ENCODE measurements at regions not wholly inside any gene's neighbourhood (a gene's known extent, or its start where the extent isn't known, plus 50 kb on each side); places are given as distances from the start of the nearest gene placed in this dataset.

DNA sequence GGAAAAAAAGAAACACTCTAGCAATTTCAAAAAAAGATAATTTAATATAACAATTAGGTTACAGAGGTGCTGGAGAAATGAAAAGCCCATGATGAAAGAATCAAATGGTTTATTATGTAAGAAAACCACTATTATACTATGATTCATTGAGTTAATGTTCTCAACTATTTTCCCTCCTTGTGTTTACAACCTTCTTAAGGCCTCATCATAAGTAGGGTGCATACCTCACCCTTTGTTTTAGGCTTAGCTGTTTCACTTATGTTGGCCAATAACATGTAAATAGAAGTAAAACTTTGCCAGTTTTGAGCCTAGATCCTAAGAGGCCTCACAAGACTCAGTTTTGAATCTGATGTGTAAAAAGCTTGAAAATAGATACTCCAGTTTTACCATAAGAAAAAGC lies 418.3 kb upstream of the DDX18 start:
- no peak overlapping the region for H3K9ac ChIP-seq
- no peak overlapping the region for H3K4me2 ChIP-seq
- no peaks in the 10 kb centered on the region for H3K27me3 ChIP-seq (ENCODE audit: insufficient read depth, low read depth)
- TF ChIP-seq CTCF (conservative IDR thresholded peaks at IDR 0.05; ENCODE audit: low read depth, low read length) = no peak
- H3K36me3 ChIP-seq (ENCODE audit: insufficient read depth) = no peaks in the 10 kb centered on the region
- no peaks in the 10 kb centered on the region for H3K4me1 ChIP-seq (ENCODE audit: low read depth, poor library complexity, severe bottlenecking)
- no peak overlapping the region for H3K27ac ChIP-seq
- no peak overlapping the region for H3K4me3 ChIP-seq (IDR thresholded peaks at IDR 0.05; ENCODE audit: insufficient read depth, low read depth, low read length)
- H2AFZ ChIP-seq (ENCODE audit: low read depth) = no peak overlapping the region
- no peaks in the 10 kb centered on the region for H3K79me2 ChIP-seq (ENCODE audit: insufficient read depth, low read depth)
- no peaks in the 10 kb centered on the region for H4K20me1 ChIP-seq (ENCODE audit: insufficient read depth)

DNA sequence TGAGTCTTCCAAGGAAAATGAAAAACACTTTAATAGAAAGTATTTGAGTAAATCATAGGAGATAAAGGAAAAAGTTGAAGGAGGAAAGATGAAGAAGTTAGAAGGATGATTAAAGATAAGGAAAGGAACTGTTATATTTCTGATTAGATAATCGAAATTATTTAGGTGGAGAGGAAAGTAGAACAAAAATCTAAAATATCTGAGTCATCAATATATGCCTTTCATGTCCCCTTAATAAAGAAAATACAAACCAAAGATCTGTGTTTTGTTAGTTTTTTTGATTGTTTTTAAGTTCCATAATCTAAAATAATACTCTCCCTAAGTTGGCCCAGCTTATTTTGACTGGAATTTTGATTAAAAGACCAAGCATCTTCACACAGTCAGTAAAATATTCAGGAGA lies 412.9 kb upstream of the DDX18 start:
- H4K20me1 ChIP-seq (ENCODE audit: insufficient read depth) = no peaks in the 10 kb centered on the region
- no peak overlapping the region for H3K4me3 ChIP-seq (IDR thresholded peaks at IDR 0.05; ENCODE audit: insufficient read depth, low read depth, low read length)
- no peak overlapping the region for H2AFZ ChIP-seq (ENCODE audit: low read depth)
- H3K79me2 ChIP-seq (ENCODE audit: insufficient read depth, low read depth) = no peaks in the 10 kb centered on the region
- H3K4me2 ChIP-seq = no peak overlapping the region
- H3K27ac ChIP-seq = no peak overlapping the region
- no peak for TF ChIP-seq CTCF (conservative IDR thresholded peaks at IDR 0.05; ENCODE audit: low read depth, low read length)
- no peak overlapping the region for H3K9ac ChIP-seq
- H3K36me3 ChIP-seq (ENCODE audit: insufficient read depth) = no peaks in the 10 kb centered on the region
- H3K4me1 ChIP-seq (ENCODE audit: low read depth, poor library complexity, severe bottlenecking) = no peaks in the 10 kb centered on the region
- H3K27me3 ChIP-seq (ENCODE audit: insufficient read depth, low read depth) = no peaks in the 10 kb centered on the region

DNA sequence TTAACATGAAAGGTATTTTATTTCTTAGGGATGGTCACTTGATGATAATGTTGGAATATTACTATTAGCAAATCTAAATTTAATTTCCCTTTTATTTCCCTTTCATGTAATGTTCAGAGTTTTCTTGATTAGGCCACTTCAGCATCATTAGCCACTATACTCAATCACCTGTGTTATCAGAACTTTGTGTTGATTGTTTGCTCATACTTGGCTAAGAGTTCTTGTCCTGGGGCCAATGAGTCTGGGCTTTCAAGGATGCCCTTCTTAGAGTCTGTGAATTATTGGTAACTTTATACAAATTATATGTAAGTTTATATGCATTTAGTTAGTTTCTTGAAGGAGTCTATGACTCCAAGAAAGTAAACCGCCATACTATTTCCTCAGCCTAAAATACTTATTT lies 408.0 kb upstream of the DDX18 start:
- no peaks in the 10 kb centered on the region for H3K27me3 ChIP-seq (ENCODE audit: insufficient read depth, low read depth)
- H3K9ac ChIP-seq = no peak overlapping the region
- no peak overlapping the region for H3K4me3 ChIP-seq (IDR thresholded peaks at IDR 0.05; ENCODE audit: insufficient read depth, low read depth, low read length)
- H3K4me2 ChIP-seq = no peak overlapping the region
- H3K79me2 ChIP-seq (ENCODE audit: insufficient read depth, low read depth) = no peaks in the 10 kb centered on the region
- H2AFZ ChIP-seq (ENCODE audit: low read depth) = no peak overlapping the region
- no peaks in the 10 kb centered on the region for H3K36me3 ChIP-seq (ENCODE audit: insufficient read depth)
- no peak overlapping the region for H3K27ac ChIP-seq
- no peak for TF ChIP-seq CTCF (conservative IDR thresholded peaks at IDR 0.05; ENCODE audit: low read depth, low read length)
- H3K4me1 ChIP-seq (ENCODE audit: low read depth, poor library complexity, severe bottlenecking) = no peaks in the 10 kb centered on the region
- H4K20me1 ChIP-seq (ENCODE audit: insufficient read depth) = no peaks in the 10 kb centered on the region

GRCh38 chr2:117407746-117408145 lies 406.7 kb upstream of the DDX18 start:
- H3K79me2 ChIP-seq (ENCODE audit: insufficient read depth, low read depth) = no peaks in the 10 kb centered on the region
- H3K36me3 ChIP-seq (ENCODE audit: insufficient read depth) = no peaks in the 10 kb centered on the region
- H3K4me3 ChIP-seq (IDR thresholded peaks at IDR 0.05; ENCODE audit: insufficient read depth, low read depth, low read length) = no peak overlapping the region
- H3K4me1 ChIP-seq (ENCODE audit: low read depth, poor library complexity, severe bottlenecking) = no peaks in the 10 kb centered on the region
- no peak overlapping the region for H3K27ac ChIP-seq
- no peak for TF ChIP-seq CTCF (conservative IDR thresholded peaks at IDR 0.05; ENCODE audit: low read depth, low read length)
- no peaks in the 10 kb centered on the region for H3K27me3 ChIP-seq (ENCODE audit: insufficient read depth, low read depth)
- H2AFZ ChIP-seq (ENCODE audit: low read depth) = no peak overlapping the region
- no peak overlapping the region for H3K9ac ChIP-seq
- no peak overlapping the region for H3K4me2 ChIP-seq
- no peaks in the 10 kb centered on the region for H4K20me1 ChIP-seq (ENCODE audit: insufficient read depth)

DNA sequence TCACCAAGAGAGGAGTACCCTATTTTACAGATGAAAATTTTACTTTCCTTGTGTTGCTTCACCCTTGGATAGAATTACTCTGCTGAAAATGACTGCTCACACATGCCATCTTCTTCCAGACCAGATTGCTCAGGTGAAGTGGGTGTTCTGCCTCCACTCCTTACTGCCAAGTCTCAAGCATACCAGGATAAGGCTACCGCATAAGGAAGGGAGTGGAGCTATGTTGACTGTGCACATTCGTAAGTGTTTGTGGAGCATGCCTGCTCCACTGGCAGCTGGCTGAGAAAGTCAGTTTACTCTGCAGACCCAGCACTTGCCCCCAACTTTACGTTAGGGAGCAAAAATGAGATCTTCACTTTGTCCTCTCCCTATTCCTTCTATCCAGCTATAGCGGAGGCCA lies 405.0 kb upstream of the DDX18 start:
- no peak for TF ChIP-seq CTCF (conservative IDR thresholded peaks at IDR 0.05; ENCODE audit: low read depth, low read length)
- H3K9ac ChIP-seq = no peak overlapping the region

More for the DNA sequence above, 405.0 kb upstream of the DDX18 start:
- Histone ChIP-seq H4K20me1 (ENCODE audit: insufficient read depth) (no peaks in the 10 kb centered on the region), H3K27me3 (ENCODE audit: insufficient read depth, low read depth) (no peaks in the 10 kb centered on the region), H3K4me3 (IDR thresholded peaks at IDR 0.05; ENCODE audit: insufficient read depth, low read depth, low read length) (no peak overlapping the region), H2AFZ (ENCODE audit: low read depth) (no peak overlapping the region), H3K27ac (no peak overlapping the region), H3K36me3 (ENCODE audit: insufficient read depth) (no peaks in the 10 kb centered on the region), H3K4me2 (no peak overlapping the region), H3K4me1 (ENCODE audit: low read depth, poor library complexity, severe bottlenecking) (no peaks in the 10 kb centered on the region), H3K79me2 (ENCODE audit: insufficient read depth, low read depth) (no peaks in the 10 kb centered on the region)
